Activated naive CD8-positive, alpha-beta T cell treated with anti-CD3 and anti-CD28 coated beads, Interleukin-2, amount 50 U/mL, for 24 hours (primary cell): ENCODE measurements at regions not wholly inside any gene's neighbourhood (a gene's known extent, or its start where the extent isn't known, plus 50 kb on each side); places are given as distances from the start of the nearest gene placed in this dataset.

Source experiments
- ATAC-seq: fragments of 150-1000 bp; cut with Tn5 transposase; one replicate; pipeline ENCODE4 v1.10.0; 2021
- DNase-seq: peaks from one replicate; pipeline ENCODE4 v3.0.0; 2021
- H3K27ac Mint-ChIP-seq: one replicate; pipeline ENCODE4 v1.8.0; 2021; ENCODE audit warnings: mild to moderate bottlenecking, mixed read lengths
- H3K27me3 Mint-ChIP-seq: one replicate; pipeline ENCODE4 v1.8.0; 2021; ENCODE audit warnings: mixed read lengths
- H3K36me3 Mint-ChIP-seq: one replicate; pipeline ENCODE4 v1.8.0; 2021; ENCODE audit warnings: low read depth, mixed read lengths
- H3K4me1 Mint-ChIP-seq: one replicate; pipeline ENCODE4 v1.8.0; 2021; ENCODE audit warnings: mixed read lengths
- H3K4me3 Mint-ChIP-seq: one replicate; pipeline ENCODE4 v1.8.0; 2021; ENCODE audit warnings: mild to moderate bottlenecking, moderate library complexity, mixed read lengths
- H3K9me3 Mint-ChIP-seq: one replicate; pipeline ENCODE4 v1.8.0; 2021; ENCODE audit warnings: mixed read lengths

- H3K36me3 Mint-ChIP-seq: no peaks in the 10 kb centered on the region
- peaks cover 8% of the 10 kb centered on the region for H3K4me1 Mint-ChIP-seq
- DNase-seq (no peak), ATAC-seq (no peak)
- H3K27me3 Mint-ChIP-seq: peaks cover 3% of the 10 kb centered on the region
- H3K4me3 Mint-ChIP-seq: no peak overlapping the region
- H3K27ac Mint-ChIP-seq: no peak overlapping the region
- no peaks in the 10 kb centered on the region for H3K9me3 Mint-ChIP-seq
Observed at GRCh38 chr10:63717027-63717715, 196.0 kb downstream of the REEP3 start.

DNA sequence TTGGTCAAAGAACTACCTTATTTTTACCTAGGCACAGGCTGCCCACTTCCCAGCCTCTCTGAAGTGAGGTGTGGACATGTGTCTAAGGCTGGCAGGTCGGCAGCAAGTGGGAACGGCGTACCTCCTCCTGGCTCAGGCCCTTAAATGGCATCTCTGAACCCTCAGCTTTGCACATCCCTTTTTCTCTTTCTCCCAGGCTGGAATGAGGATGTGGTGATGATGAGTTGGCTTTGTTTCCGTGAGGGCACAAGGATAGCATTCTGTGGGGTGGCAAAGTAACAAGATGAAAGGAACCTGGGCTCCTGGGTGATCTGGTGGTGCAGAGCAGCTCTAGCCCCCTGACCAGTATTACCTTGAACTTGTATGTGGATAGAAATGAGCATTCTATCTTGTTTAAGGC, 196.8 kb downstream of the REEP3 start:
- no peak overlapping the region for H3K4me3 Mint-ChIP-seq
- H3K4me1 Mint-ChIP-seq: peaks cover 5% of the 10 kb centered on the region
- no peaks in the 10 kb centered on the region for H3K9me3 Mint-ChIP-seq
- no peak overlapping the region for H3K27ac Mint-ChIP-seq
- H3K27me3 Mint-ChIP-seq: peaks cover 7% of the 10 kb centered on the region
- ATAC-seq (no peak), DNase-seq (no peak)
- H3K36me3 Mint-ChIP-seq: no peaks in the 10 kb centered on the region

DNA sequence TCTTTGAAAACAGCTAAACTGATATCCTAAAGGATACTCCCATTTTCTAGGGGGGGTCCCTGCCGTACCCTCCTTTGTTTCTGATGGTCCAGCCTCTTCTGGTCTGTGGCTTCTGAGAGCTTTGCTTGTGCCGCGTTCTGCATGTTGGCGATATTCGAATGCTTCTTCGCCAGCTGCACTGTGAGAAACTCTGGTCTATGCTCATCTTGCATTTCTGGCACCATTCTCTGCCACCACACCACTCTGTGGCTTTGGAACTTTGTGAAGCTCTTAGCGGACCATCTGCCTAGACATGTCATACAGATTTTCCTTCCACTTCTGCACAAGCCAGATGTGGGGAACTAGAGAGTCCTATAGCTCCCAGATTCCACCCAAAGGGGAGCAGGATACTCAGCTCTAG, 197.2 kb downstream of the REEP3 start:
- Mint-ChIP-seq H3K9me3 (no peaks in the 10 kb centered on the region), H3K27ac (no peak overlapping the region), H3K4me1 (peaks cover 5% of the 10 kb centered on the region), H3K27me3 (peaks cover 7% of the 10 kb centered on the region), H3K36me3 (no peaks in the 10 kb centered on the region), H3K4me3 (no peak overlapping the region)
- ATAC-seq (no peak), DNase-seq (no peak)

- H3K27me3 Mint-ChIP-seq: peaks cover 7% of the 10 kb centered on the region
- H3K4me1 Mint-ChIP-seq: peaks cover 5% of the 10 kb centered on the region
- no peak for DNase-seq
- H3K27ac Mint-ChIP-seq: no peak overlapping the region
- no peak for ATAC-seq
- no peaks in the 10 kb centered on the region for H3K36me3 Mint-ChIP-seq
- H3K4me3 Mint-ChIP-seq: no peak overlapping the region
- no peaks in the 10 kb centered on the region for H3K9me3 Mint-ChIP-seq
Observed at GRCh38 chr10:63719226-63719856, 198.1 kb downstream of the REEP3 start.

DNA sequence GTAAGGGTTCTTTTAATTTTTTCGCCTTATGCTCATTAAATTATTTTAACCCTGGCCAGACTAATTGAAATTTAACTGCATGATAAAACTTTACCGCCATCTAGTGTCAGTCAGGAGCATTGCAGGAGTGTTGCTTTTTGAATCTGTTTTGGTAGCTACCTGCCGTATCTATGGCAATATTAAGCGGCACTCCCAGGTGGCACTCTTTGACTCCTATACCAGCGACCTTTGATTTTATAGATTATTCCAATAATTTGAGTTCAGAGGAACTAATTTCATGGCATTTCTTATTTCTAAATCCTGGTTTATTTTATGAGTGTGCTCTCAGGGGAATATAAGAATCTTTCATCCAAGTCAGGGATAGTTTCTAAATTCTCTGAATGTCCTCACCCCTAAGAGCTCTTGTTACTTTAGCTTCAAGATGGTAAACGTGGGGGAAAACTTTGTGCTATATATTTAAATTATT, 198.9 kb downstream of the REEP3 start:
- Mint-ChIP-seq H3K27me3 (peaks cover 9% of the 10 kb centered on the region), H3K27ac (no peak overlapping the region), H3K36me3 (no peaks in the 10 kb centered on the region), H3K4me1 (peaks cover 5% of the 10 kb centered on the region), H3K9me3 (no peaks in the 10 kb centered on the region), H3K4me3 (no peak overlapping the region)
- ATAC-seq: peak; percentile 48
- DNase-seq: peak; percentile 40

DNA sequence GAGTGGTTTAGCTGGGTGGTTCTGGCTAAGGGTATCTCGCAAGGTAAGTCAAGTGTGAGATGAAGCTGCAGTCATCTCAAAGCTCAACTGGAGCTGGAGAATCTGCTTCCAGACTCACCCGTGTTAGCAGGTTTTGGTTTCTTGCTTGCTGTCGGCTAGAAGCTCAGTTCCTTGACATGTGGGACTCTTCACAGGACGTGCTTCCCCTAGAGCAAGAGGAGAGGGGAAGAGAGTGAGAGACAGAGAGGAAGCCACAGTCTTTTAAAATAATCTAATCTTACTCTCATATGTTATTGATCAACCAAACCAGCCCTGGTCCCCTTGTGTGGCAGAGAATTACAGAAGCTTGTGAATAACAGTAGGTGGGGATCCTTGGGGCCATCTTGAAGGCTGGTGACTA, 199.5 kb downstream of the REEP3 start:
- H3K4me3 Mint-ChIP-seq: no peak overlapping the region
- DNase-seq: no peak

DNA sequence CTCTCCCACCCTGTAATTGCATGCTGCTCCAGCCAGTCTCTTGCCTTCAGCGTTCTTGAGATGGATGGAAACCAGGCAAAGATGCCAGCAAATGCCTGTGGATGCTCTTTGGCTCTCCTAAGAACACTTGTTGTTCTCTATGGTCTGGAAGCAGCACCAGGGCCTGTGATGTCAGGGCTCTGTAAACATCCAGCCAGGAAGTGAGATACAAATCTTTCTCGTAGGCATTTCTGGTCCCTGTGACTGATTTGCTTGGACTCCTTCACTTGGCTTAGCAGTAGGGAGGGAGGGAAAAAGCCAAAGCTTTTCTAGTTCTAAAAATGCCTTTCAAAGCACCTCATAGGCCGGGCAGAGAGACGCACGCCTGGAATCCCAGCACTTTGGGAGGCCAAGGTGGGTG, 201.3 kb downstream of the REEP3 start:
- ATAC-seq (no peak), DNase-seq (no peak)
- Mint-ChIP-seq H3K27me3 (peaks cover 21% of the 10 kb centered on the region), H3K27ac (no peak overlapping the region), H3K36me3 (no peaks in the 10 kb centered on the region), H3K4me1 (no peaks in the 10 kb centered on the region), H3K9me3 (no peaks in the 10 kb centered on the region), H3K4me3 (no peak overlapping the region)

More for the DNA sequence above, 199.5 kb downstream of the REEP3 start:
- no peak for ATAC-seq
- Mint-ChIP-seq H3K9me3 (no peaks in the 10 kb centered on the region), H3K4me1 (peaks cover 5% of the 10 kb centered on the region), H3K36me3 (no peaks in the 10 kb centered on the region), H3K27ac (no peak overlapping the region), H3K27me3 (peaks cover 9% of the 10 kb centered on the region)

DNA sequence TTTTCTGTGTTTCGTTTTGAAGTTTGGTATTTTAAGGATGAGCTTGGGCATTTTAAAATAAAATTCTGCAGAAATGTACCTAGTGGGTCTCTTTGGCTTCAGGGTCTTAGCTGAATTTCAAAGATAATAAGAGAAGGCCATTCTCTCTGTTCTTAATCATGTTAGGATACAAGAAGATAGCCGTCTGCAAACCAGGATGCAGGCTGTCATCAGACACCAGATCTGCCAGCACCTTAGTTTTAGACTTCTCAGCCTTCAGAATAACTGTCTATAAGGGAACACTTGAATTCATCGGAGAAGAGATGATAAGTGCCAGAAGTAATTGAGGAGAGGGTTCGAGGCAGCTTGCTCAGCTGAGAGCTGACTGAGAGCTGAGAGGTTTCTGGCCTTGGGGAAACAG, 202.1 kb downstream of the REEP3 start:
- Mint-ChIP-seq H3K4me1 (no peaks in the 10 kb centered on the region), H3K9me3 (no peaks in the 10 kb centered on the region), H3K27ac (no peak overlapping the region), H3K27me3 (peaks cover 27% of the 10 kb centered on the region), H3K4me3 (no peak overlapping the region), H3K36me3 (no peaks in the 10 kb centered on the region)
- ATAC-seq (no peak), DNase-seq (no peak)

DNA sequence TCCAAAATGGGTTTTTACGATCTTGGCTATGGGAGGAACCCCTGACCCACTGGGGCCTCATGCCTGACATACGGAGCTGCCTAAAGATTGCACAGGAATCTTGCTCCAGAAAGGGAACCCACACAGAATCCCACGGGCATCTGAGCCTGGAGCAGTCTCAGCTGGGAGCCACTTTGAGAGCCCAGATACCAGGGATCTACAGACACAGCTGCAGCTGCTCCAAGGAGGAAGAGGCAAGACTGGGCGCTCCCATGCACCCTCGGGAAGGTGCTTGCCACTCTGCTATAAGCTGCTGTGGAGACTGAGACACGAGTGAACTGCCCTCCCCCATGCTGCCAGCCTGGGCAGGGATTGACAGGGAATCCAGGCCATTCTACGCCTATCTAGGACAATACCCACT, 202.5 kb downstream of the REEP3 start:
- H3K36me3 Mint-ChIP-seq: no peaks in the 10 kb centered on the region
- H3K27ac Mint-ChIP-seq: no peak overlapping the region
- H3K4me3 Mint-ChIP-seq: no peak overlapping the region
- no peaks in the 10 kb centered on the region for H3K9me3 Mint-ChIP-seq
- H3K4me1 Mint-ChIP-seq: no peaks in the 10 kb centered on the region
- ATAC-seq (no peak), DNase-seq (no peak)
- H3K27me3 Mint-ChIP-seq: peaks cover 31% of the 10 kb centered on the region

DNA sequence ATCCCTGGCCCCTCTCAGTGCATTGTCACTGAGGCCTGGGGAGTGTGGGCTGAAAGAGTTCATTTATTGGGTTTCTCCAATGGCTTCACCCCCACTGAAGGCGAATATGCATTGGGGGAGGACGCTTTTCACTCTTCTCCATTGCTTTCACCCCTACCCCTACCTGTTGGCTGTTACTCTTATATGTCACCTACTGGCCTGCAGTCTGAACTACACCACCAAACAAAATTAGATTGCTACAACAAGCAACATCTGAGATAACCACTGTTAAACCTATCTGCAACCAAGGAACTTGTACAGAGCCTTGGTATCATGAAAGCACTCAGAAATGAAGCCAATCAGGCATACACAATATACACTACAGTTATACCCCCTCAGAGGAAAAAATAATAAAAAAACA, 203.7 kb downstream of the REEP3 start:
- H3K27ac Mint-ChIP-seq: no peak overlapping the region
- no peak overlapping the region for H3K4me3 Mint-ChIP-seq
- H3K36me3 Mint-ChIP-seq: no peaks in the 10 kb centered on the region
- DNase-seq (no peak), ATAC-seq (no peak)
- H3K9me3 Mint-ChIP-seq: no peaks in the 10 kb centered on the region
- peaks cover 35% of the 10 kb centered on the region for H3K27me3 Mint-ChIP-seq
- no peaks in the 10 kb centered on the region for H3K4me1 Mint-ChIP-seq

GRCh38 chr10:63726867-63727266, 205.7 kb downstream of the REEP3 start:
- DNase-seq (no peak), ATAC-seq (no peak)
- no peaks in the 10 kb centered on the region for H3K4me1 Mint-ChIP-seq
- H3K27me3 Mint-ChIP-seq: peaks cover 34% of the 10 kb centered on the region
- H3K27ac Mint-ChIP-seq: no peak overlapping the region
- H3K36me3 Mint-ChIP-seq: no peaks in the 10 kb centered on the region
- no peak overlapping the region for H3K4me3 Mint-ChIP-seq
- H3K9me3 Mint-ChIP-seq: no peaks in the 10 kb centered on the region

DNA sequence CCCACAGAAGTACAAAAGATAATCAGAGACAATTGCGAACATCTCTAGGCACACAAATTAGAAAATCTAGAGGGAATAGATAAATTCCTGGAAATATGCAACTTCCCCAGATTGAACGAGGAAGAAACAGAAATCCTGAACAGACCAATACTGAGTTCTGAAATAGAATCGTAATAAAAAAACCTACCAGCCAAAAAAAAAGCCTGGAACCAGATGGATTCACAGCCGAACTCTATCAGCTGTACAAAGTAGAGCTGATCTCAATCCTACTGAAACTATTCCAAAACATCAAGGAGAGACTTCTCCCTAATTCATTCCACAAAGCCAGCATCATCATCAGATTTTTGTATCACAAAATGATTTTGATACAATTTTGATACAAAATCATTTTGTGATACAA, 206.4 kb downstream of the REEP3 start:
- Mint-ChIP-seq H3K9me3 (no peaks in the 10 kb centered on the region), H3K4me1 (no peaks in the 10 kb centered on the region)
- no peak for ATAC-seq

DNA sequence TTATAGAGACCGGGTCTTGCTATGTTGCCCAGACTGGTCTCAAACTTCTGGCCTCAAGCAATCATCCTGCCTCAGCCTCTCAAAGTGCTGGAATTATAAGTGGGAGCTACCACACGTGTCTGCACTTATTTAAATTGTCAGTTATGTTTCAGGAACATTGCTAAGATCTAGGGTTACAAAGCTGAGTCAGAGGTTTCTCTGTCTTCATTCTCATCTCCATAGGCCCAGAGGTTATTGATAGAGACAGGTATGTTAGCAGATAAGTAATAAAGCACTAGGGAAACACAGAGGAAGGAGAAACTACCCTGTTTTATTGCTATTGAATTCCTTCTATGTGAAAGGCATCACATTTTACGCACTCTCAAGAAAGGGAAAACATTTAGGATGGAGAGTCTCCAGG, 214.1 kb downstream of the REEP3 start:
- H3K27ac Mint-ChIP-seq: no peak overlapping the region
- no peak overlapping the region for H3K4me3 Mint-ChIP-seq
- H3K36me3 Mint-ChIP-seq: no peaks in the 10 kb centered on the region
- H3K4me1 Mint-ChIP-seq: no peaks in the 10 kb centered on the region
- no peaks in the 10 kb centered on the region for H3K27me3 Mint-ChIP-seq
- DNase-seq (no peak), ATAC-seq (no peak)
- no peaks in the 10 kb centered on the region for H3K9me3 Mint-ChIP-seq

More for the DNA sequence above, 206.4 kb downstream of the REEP3 start:
- no peak for DNase-seq
- H3K27me3 Mint-ChIP-seq: peaks cover 28% of the 10 kb centered on the region
- H3K4me3 Mint-ChIP-seq: no peak overlapping the region
- H3K27ac Mint-ChIP-seq: no peak overlapping the region
- H3K36me3 Mint-ChIP-seq: no peaks in the 10 kb centered on the region

DNA sequence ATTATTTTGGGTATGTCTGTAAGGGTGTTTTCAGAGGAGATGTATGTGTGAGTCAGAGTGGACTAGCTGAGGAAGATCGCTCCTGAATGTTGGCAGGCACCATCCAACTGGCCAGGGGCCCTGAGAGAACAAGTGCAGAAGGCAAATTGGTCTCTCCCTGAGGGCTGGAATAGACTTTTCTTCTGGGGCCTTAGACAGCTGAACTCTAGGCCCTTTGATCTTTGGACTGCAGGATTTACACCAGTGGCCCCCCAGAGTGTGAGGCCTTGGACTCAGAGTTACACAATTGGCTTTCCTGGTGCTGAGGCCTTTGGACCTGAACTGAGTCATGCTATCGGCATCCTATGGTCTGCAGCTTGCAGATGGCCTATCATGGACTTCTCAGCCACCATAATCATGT, 217.2 kb downstream of the REEP3 start:
- H3K36me3 Mint-ChIP-seq: no peaks in the 10 kb centered on the region
- no peak for DNase-seq
- no peaks in the 10 kb centered on the region for H3K9me3 Mint-ChIP-seq
- H3K27ac Mint-ChIP-seq: no peak overlapping the region
- no peak overlapping the region for H3K4me3 Mint-ChIP-seq
- H3K27me3 Mint-ChIP-seq: peaks cover 6% of the 10 kb centered on the region
- H3K4me1 Mint-ChIP-seq: peaks cover 3% of the 10 kb centered on the region
- no peak for ATAC-seq

DNA sequence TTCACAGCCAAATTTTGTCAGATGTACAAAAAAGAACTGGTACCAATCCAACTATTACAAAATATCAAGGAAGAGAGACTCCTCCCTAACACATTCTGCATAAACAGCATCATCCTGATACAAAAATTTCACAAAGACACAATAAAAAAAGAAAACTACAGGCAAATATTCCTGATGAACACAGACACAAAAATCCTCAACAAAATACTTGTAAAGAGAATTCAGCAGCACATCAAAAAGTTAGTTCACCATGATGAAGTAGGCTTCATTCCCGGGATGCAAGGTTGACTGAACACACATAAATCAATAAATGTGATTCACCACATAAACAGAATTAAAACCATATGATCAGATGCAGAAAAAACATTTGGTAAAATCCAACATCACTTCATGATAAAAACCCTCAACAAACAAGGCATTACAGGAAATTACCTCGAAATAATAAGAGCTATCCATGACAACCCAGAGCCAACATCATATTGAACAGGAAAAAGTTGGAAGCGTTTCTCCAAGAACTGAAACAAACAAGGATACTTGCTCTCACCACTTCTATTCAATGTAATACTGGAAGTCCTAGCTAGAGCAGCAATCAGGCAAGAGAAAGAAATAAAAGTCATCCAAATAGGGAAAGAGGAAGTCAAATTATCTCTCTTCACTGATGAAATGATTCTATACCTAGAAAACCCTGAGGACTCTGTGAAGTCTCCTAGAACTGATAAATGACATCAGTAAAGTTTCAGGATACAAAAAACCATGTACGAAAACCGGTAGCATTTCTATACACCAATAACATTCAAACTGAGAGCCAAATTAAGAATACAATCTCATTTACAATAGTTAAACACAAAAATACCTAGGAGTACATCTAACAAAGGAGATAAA, 223.1 kb downstream of the REEP3 start:
- Mint-ChIP-seq H3K4me1 (peaks cover 6% of the 10 kb centered on the region), H3K9me3 (peaks cover 5% of the 10 kb centered on the region), H3K4me3 (no peak overlapping the region), H3K27ac (no peak overlapping the region), H3K36me3 (no peaks in the 10 kb centered on the region), H3K27me3 (peaks cover 10% of the 10 kb centered on the region)
- DNase-seq: no peak
- ATAC-seq: no peak
